ENCODE measurements at regions not wholly inside any gene's neighbourhood (a gene's known extent, or its start where the extent isn't known, plus 50 kb on each side); places are given as distances from the start of the nearest gene placed in this dataset.

- DNase-seq (ENCODE audit: low spot score) (no peak), ATAC-seq (no peak)
- Histone ChIP-seq H3K79me2 (replicated peaks; ENCODE audit: insufficient read depth) (no peaks in the 10 kb centered on the region), H3K27me3 (ENCODE audit: insufficient read depth) (no peaks in the 10 kb centered on the region), H3K4me3 (no peak overlapping the region), H4K20me1 (replicated peaks; ENCODE audit: insufficient read depth) (no peaks in the 10 kb centered on the region), H3K36me3 (ENCODE audit: insufficient read depth) (no peaks in the 10 kb centered on the region), H3K27ac (ENCODE audit: low read depth) (no peak overlapping the region), H2AFZ (no peak overlapping the region), H3F3A (replicated peaks; ENCODE audit: low read depth) (no peaks in the 10 kb centered on the region), H3K4me2 (no peak overlapping the region), H3K9me2 (ENCODE audit: insufficient read depth) (peaks cover 38% of the 10 kb centered on the region), H3K4me1 (ENCODE audit: insufficient read depth) (peaks cover 12% of the 10 kb centered on the region)
- H3K9me3 Mint-ChIP-seq: peaks cover 4% of the 10 kb centered on the region; the same call in 1 of the 3 replicates
- peaks cover 3% of the 10 kb centered on the region for H3K27me3 Mint-ChIP-seq (ENCODE audit: insufficient read depth, low read depth, poor library complexity)
- H3K4me1 Mint-ChIP-seq: peaks cover 25% of the 10 kb centered on the region
- H3K36me3 Mint-ChIP-seq (ENCODE audit: low read depth): peaks cover 15% of the 10 kb centered on the region
- TF ChIP-seq NANOG (IDR thresholded peaks at IDR 0.05; ENCODE audit: borderline replicate concordance) (no peak), EZH2phosphoT487 (IDR thresholded peaks at IDR 0.05; ENCODE audit: unreplicated experiment) (no peak), ZNF331 (CRISPR knock-in tag; IDR thresholded peaks at IDR 0.05; ENCODE audit: low read depth) (no peak), JUNB (IDR thresholded peaks at IDR 0.05; ENCODE audit: unreplicated experiment) (no peak), REST (IDR thresholded peaks at IDR 0.05; ENCODE audit: unreplicated experiment) (no peak), ZNF462 (CRISPR knock-in tag; IDR thresholded peaks at IDR 0.05) (no peak), STAT1 (IDR thresholded peaks at IDR 0.05; ENCODE audit: unreplicated experiment) (no peak), CREB1 (CRISPR knock-in tag; IDR thresholded peaks at IDR 0.05; ENCODE audit: low read depth) (no peak), EZH2 (IDR thresholded peaks at IDR 0.05; ENCODE audit: low read depth, unreplicated experiment) (no peak), CTCF (conservative IDR thresholded peaks at IDR 0.05; ENCODE audit: low read depth in 2 of 2) (no peak), ZNF114 (CRISPR knock-in tag; IDR thresholded peaks at IDR 0.05) (no peak), ETS1 (IDR thresholded peaks at IDR 0.05) (no peak), POLR2AphosphoS5 (IDR thresholded peaks at IDR 0.05; ENCODE audit: low read depth) (no peak)
- H3K4me3 Mint-ChIP-seq: no peak overlapping the region
- no peak overlapping the region for H3K27ac Mint-ChIP-seq
Measured at GRCh38 chr9:2291980-2292704, 277.0 kb downstream of the SMARCA2 start.
